ENCODE measurements at regions not wholly inside any gene's neighbourhood (a gene's known extent, or its start where the extent isn't known, plus 50 kb on each side); places are given as distances from the start of the nearest gene placed in this dataset.
"Not testable (repeated sequence)": the region's sequence is repeated elsewhere in the genome, so short reads cannot be mapped to it uniquely, and the experiment has no call there.

DNA sequence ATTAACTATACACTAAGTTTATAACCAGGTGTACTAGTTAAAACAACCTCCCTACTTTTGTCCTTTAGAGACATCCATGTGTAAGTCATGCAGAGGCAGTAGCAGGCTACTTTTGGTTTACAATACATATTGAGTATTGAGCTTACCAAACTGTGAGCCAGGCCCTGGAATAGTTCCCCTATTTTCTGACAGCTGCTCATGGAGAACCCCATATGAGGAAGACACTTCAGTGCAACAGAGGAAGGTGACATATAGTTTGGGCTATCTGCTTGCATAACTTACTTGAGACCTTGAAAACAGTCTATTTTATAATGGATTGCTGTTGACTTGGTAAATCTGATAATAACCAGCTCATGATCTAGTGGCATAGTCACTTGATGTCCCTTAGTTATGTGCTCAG is 190.5 kb downstream of the SH3BGRL start:
- TF ChIP-seq, protein P1, sequence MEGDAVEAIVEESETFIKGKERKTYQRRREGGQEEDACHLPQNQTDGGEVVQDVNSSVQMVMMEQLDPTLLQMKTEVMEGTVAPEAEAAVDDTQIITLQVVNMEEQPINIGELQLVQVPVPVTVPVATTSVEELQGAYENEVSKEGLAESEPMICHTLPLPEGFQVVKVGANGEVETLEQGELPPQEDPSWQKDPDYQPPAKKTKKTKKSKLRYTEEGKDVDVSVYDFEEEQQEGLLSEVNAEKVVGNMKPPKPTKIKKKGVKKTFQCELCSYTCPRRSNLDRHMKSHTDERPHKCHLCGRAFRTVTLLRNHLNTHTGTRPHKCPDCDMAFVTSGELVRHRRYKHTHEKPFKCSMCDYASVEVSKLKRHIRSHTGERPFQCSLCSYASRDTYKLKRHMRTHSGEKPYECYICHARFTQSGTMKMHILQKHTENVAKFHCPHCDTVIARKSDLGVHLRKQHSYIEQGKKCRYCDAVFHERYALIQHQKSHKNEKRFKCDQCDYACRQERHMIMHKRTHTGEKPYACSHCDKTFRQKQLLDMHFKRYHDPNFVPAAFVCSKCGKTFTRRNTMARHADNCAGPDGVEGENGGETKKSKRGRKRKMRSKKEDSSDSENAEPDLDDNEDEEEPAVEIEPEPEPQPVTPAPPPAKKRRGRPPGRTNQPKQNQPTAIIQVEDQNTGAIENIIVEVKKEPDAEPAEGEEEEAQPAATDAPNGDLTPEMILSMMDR (IDR thresholded peaks at IDR 0.05): no peak
- no peak for TF ChIP-seq ZFX (IDR thresholded peaks at IDR 0.05; ENCODE audit: borderline replicate concordance)

DNA sequence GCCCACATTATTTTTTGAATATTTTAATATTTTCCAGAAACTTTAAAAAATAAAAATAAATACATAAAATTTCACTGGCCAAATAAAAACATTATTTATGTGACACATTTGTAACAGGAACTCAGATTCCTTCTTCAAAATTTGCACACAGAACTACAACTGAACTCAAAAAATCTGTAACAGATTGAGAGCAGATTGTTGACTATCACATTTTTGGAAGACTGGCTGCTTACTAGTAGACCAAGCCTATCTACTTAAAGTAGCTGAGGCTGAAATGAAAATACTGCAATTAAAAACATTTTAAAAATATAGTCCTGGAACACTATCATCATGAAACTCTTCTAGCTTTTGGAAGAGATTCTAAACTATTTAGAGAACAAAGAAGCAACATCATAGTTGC is 203.9 kb downstream of the SH3BGRL start:
- no peak overlapping the region for H3K27ac ChIP-seq
- TF ChIP-seq, protein P1 (IDR thresholded peaks at IDR 0.05): no peak
- no peak for TF ChIP-seq ZFX (IDR thresholded peaks at IDR 0.05; ENCODE audit: borderline replicate concordance)

More for the DNA sequence above, 190.5 kb downstream of the SH3BGRL start:
- H3K27ac ChIP-seq: no peak overlapping the region

DNA sequence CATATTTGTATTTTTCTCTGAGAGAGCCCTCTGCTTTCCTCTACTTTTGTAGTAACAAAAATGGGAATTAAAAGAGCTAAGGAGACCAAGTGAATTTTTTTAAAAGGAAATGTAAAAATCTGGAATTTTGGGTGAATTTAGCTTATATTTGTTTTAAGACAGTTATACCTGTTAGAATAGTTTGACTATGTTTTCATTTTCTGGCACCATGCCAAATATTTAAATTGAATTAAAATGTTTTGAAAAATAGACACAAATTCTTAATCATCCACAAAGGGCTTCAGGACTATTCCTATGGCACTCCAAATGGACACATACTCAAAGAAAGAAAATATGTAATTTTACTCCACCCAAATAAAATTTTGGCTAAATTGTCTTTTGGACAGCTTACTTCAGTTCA is 209.6 kb downstream of the SH3BGRL start:
- TF ChIP-seq ZFX (IDR thresholded peaks at IDR 0.05; ENCODE audit: borderline replicate concordance): no peak
- TF ChIP-seq, protein P1 (IDR thresholded peaks at IDR 0.05): no peak
- no peak overlapping the region for H3K27ac ChIP-seq

DNA sequence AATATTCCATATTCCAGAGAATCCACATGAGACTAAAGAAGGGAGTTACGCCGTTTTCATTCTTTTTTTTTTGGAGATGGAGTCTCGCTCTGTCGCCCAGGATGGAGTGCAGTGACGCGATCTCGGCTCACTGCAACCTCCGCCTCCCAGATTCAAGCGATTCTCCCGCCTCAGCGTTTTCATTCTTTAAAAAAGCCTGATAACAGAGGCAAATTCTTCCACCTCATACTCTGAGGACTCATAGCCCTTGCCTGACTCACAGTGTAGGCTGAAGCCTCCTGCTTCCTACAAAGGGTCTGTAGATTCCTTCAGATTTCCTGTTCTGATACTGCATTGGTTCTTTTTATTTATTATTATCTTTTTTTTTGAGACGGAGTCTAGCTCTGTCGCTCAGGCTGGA is 210.5 kb downstream of the SH3BGRL start:
- no peak for TF ChIP-seq ZFX (IDR thresholded peaks at IDR 0.05; ENCODE audit: borderline replicate concordance)
- TF ChIP-seq, protein P1 (IDR thresholded peaks at IDR 0.05): no peak

DNA sequence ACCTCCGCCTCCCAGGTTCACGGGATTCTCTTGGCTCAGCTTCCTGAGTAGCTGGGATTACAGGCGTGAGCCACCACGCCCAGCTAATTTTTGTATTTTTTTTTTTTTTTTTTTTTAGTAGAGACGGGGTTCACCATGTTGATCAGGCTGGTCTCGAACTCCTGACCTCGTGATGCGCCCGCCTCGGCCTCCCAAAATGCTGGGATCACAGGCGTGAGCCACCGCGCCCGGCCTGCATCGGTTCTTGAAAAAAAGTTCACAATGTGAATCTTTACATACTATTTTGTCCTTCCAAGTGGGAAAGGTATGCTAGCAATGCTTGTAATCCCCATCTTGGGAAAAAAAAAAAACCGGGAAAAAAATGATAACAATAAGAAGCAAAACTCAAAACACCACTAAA is 211.0 kb downstream of the SH3BGRL start:
- H3K27ac ChIP-seq: not testable (repeated sequence)

More for the DNA sequence above, 210.5 kb downstream of the SH3BGRL start:
- no peak overlapping the region for H3K27ac ChIP-seq

DNA sequence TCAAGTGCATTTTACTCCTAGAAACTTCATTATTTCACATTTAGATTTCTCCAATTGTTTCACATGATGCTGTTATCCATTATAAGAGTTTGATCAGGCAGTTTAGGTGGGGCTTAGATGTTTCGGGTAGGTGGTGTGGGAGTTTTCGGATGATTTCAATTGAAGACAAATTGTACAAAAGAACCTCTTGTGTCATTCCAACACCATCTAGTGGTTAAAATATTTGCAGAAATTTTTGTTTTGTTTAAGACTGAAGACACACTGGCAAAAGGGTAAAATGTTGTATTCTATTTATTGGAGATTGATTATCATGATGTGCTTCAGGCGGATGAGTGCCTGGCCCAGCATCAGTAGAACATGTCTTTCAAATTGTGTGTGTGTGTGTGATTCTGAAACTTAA is 212.7 kb downstream of the SH3BGRL start:
- no peak overlapping the region for H3K27ac ChIP-seq
- TF ChIP-seq, protein P1 (IDR thresholded peaks at IDR 0.05): no peak
- no peak for TF ChIP-seq ZFX (IDR thresholded peaks at IDR 0.05; ENCODE audit: borderline replicate concordance)

All from 22Rv1 (cell line).